Spleen (tissue), 11 donors: ENCODE measurements at regions not wholly inside any gene's neighbourhood (a gene's known extent, or its start where the extent isn't known, plus 50 kb on each side); places are given as distances from the start of the nearest gene placed in this dataset.

ENCODE experiments used
- DNase-seq: peaks from one replicate; pipeline ENCODE4 v3.0.0-alpha.2; 2020
- H3K27ac ChIP-seq, 8 donors: fragments of 200-600 bp; sonication (generic) in 7 of 8; 1 replicate in 4 of 8; 2 replicates in 4 of 8; pipeline versions ENCODE4 v1.5.0 to v1.8.0; 2016 to 2021; ENCODE audit warnings: inconsistent platforms in 4 of 8, mild to moderate bottlenecking in 4 of 8, moderate library complexity in 1 of 8
- H3K27me3 ChIP-seq, 7 donors: fragments of 200-600 bp; sonication (generic) in 6 of 7; replicated peaks in 1 of 7; 1 replicate in 4 of 7; 2 replicates in 3 of 7; pipeline versions ENCODE4 v1.5.0 to v1.8.0; 2016 to 2021; ENCODE audit warnings: inconsistent platforms in 3 of 7, mild to moderate bottlenecking in 1 of 7
- H3K36me3 ChIP-seq, 6 donors: fragments of 200-600 bp; sonication (generic) in 5 of 6; 1 replicate in 4 of 6; 2 replicates in 2 of 6; pipeline versions ENCODE4 v1.5.0 to v1.8.0; 2016 to 2021; ENCODE audit warnings: inconsistent platforms in 2 of 6
- H3K4me1 ChIP-seq, 6 donors: fragments of 200-600 bp; sonication (generic) in 5 of 6; 1 replicate in 3 of 6; 2 replicates in 3 of 6; pipeline versions ENCODE4 v1.5.0 to v1.8.0; 2016 to 2021; ENCODE audit warnings: inconsistent platforms in 3 of 6
- H3K4me3 ChIP-seq, 8 donors: fragments of 200-600 bp; sonication (generic) in 7 of 8; 1 replicate in 4 of 8; 2 replicates in 4 of 8; pipeline versions ENCODE4 v1.5.0 to v1.8.0; 2016 to 2021; ENCODE audit warnings: inconsistent platforms in 4 of 8, mild to moderate bottlenecking in 4 of 8, moderate library complexity in 2 of 8
- H3K9me3 ChIP-seq, 8 donors: fragments of 200-600 bp; sonication (generic) in 7 of 8; 1 replicate in 4 of 8; 2 replicates in 4 of 8; pipeline versions ENCODE4 v1.5.0 to v1.8.0; 2016 to 2021; ENCODE audit warnings: inconsistent platforms in 4 of 8
- CTCF ChIP-seq, 11 experiments: fragments of 200-600 bp in 7 of 11; fragments of 450-650 bp in 4 of 11; sonication (generic) in 4 of 11; IDR thresholded peaks in 8 of 11; conservative IDR thresholded peaks in 3 of 11; 1 replicate in 7 of 11; 2 replicates in 4 of 11; pipeline versions ENCODE4 v1.4.0 to v1.8.0; 2016 to 2021; ENCODE audit warnings: antibody characterized with exemption in 11 of 11, inconsistent platforms in 4 of 11, mild to moderate bottlenecking in 1 of 11
- POLR2A ChIP-seq, 3 donors: fragments of 450-650 bp; IDR thresholded peaks; one replicate each; pipeline ENCODE4 v1.5.1; 2017; ENCODE audit warnings: antibody characterized with exemption in 3 of 3, mild to moderate bottlenecking in 1 of 3
- POLR2AphosphoS5 ChIP-seq, 3 donors: sonication (generic); formaldehyde crosslinking; IDR thresholded peaks; one replicate each; pipeline ENCODE4 v1.5.1; 2017; ENCODE audit warnings: antibody characterized with exemption in 3 of 3
- WGBS, 5 donors: extraction: QIAGEN DNeasy Blood & Tissue Kit in 3 of 5; methylation state at CpG; one replicate each; pipeline versions ENCODE4 v1.1.5 to v1.1.7; 2013 to 2018; 5-methylcytosine and 5-hydroxymethylcytosine counted together
- intact Hi-C: fragments of 100-400 bp; cut with DNase I; formaldehyde crosslinking; loops from one replicate; pipeline ENCODE4 v1.15.0; 2023; ENCODE audit warnings: low total_unique reads
- donor health status: healthy with polysubstance abuse.
- donor health status: DM: no; HTN: no; CAD: no; lungs with moderate emphysema.
- donor health status: DM: no; HTN: no; CAD: no.
- donor health status: Bipolar disorder and iron deficiency.
- donor health status: healthy.
- donor health status: DM: no; HTN: no; CAD: no.
- donor health status: DM: yes; HTN: yes; CAD: no.

- TF ChIP-seq CTCF (IDR thresholded peaks at IDR 0.05 in 8 of 11, conservative IDR thresholded peaks at IDR 0.05 in 3 of 11) (no peak), POLR2AphosphoS5 (IDR thresholded peaks at IDR 0.05) (peak in 2 of 3 donors; percentile 49 to 72), POLR2A (IDR thresholded peaks at IDR 0.05) (no peak)
- H3K9me3 ChIP-seq = peaks cover 0 to 14% (median 4%) of the 10 kb centered on the region in 8 donors
- peak overlapping the region in 1 of 8 donors; percentile 12 for H3K27ac ChIP-seq
- peak; percentile 66 for DNase-seq
- WGBS, 5 donors = 69 to 84% (median 75%) methylated on average over 3 to 4 of the region's 4 CpGs
- peaks cover 0 to 48% (median 0%) of the 10 kb centered on the region in 7 donors for H3K27me3 ChIP-seq
- H3K4me3 ChIP-seq = no peak overlapping the region
- peaks cover 0 to 11% (median 0%) of the 10 kb centered on the region in 6 donors for H3K4me1 ChIP-seq
- intact Hi-C loops = no loop called here
- H3K36me3 ChIP-seq = no peaks in the 10 kb centered on the region
These were observed 186.1 kb downstream of the INHBB start for GRCh38 chr2:120531863-120532600.

- no peak for DNase-seq
- H3K9me3 ChIP-seq = peaks cover 0 to 14% (median 4%) of the 10 kb centered on the region in 8 donors
- no peak overlapping the region for H3K27ac ChIP-seq
- no peak for TF ChIP-seq POLR2AphosphoS5 (IDR thresholded peaks at IDR 0.05)
- no peak for TF ChIP-seq POLR2A (IDR thresholded peaks at IDR 0.05)
- TF ChIP-seq CTCF (IDR thresholded peaks at IDR 0.05 in 8 of 11, conservative IDR thresholded peaks at IDR 0.05 in 3 of 11) = no peak
- no peak overlapping the region for H3K4me3 ChIP-seq
- H3K27me3 ChIP-seq = peaks cover 0 to 33% (median 0%) of the 10 kb centered on the region in 7 donors
- H3K4me1 ChIP-seq = no peaks in the 10 kb centered on the region
- no peaks in the 10 kb centered on the region for H3K36me3 ChIP-seq
- intact Hi-C loops = no loop called here
- WGBS, 5 donors = 85 to 94% (median 92%) methylated on average over 5 to 8 of the region's 8 CpGs
These were observed 187.7 kb downstream of the INHBB start for GRCh38 chr2:120533625-120534024.

- H3K4me3 ChIP-seq = no peak overlapping the region
- intact Hi-C loops = no loop called here
- 82 to 97% (median 88%) methylated on average over 3 to 4 of the region's 4 CpGs for WGBS, 5 donors
- H3K4me1 ChIP-seq = no peaks in the 10 kb centered on the region
- TF ChIP-seq CTCF (IDR thresholded peaks at IDR 0.05 in 8 of 11, conservative IDR thresholded peaks at IDR 0.05 in 3 of 11) (no peak), POLR2AphosphoS5 (IDR thresholded peaks at IDR 0.05) (no peak), POLR2A (IDR thresholded peaks at IDR 0.05) (no peak)
- peaks cover 0 to 33% (median 0%) of the 10 kb centered on the region in 7 donors for H3K27me3 ChIP-seq
- peaks cover 0 to 14% (median 4%) of the 10 kb centered on the region in 8 donors for H3K9me3 ChIP-seq
- H3K36me3 ChIP-seq = no peaks in the 10 kb centered on the region
- no peak overlapping the region for H3K27ac ChIP-seq
- no peak for DNase-seq
These were observed 188.5 kb downstream of the INHBB start for GRCh38 chr2:120534457-120534856.

- no peak overlapping the region for H3K4me3 ChIP-seq
- no peaks in the 10 kb centered on the region for H3K36me3 ChIP-seq
- no peak overlapping the region for H3K27ac ChIP-seq
- TF ChIP-seq CTCF (IDR thresholded peaks at IDR 0.05 in 8 of 11, conservative IDR thresholded peaks at IDR 0.05 in 3 of 11) = no peak
- no peak for TF ChIP-seq POLR2AphosphoS5 (IDR thresholded peaks at IDR 0.05)
- TF ChIP-seq POLR2A (IDR thresholded peaks at IDR 0.05) = no peak
- H3K9me3 ChIP-seq = peaks cover 0 to 14% (median 4%) of the 10 kb centered on the region in 8 donors
- WGBS, 5 donors = 74 to 95% (median 88%) methylated on average over 2 to 5 of the region's 5 CpGs
- intact Hi-C loops = no loop called here
- peaks cover 0 to 5% (median 0%) of the 10 kb centered on the region in 6 donors for H3K4me1 ChIP-seq
- peaks cover 0 to 38% (median 0%) of the 10 kb centered on the region in 7 donors for H3K27me3 ChIP-seq
- no peak for DNase-seq
These were observed 189.1 kb downstream of the INHBB start for GRCh38 chr2:120535081-120535480.
